Right lobe of liver (tissue), 4 donors: ENCODE measurements at regions not wholly inside any gene's neighbourhood (a gene's known extent, or its start where the extent isn't known, plus 50 kb on each side); places are given as distances from the start of the nearest gene placed in this dataset.

ENCODE experiments used
- CTCF ChIP-seq, 4 donors: fragments of 200-600 bp in 3 of 4; fragments of 450-650 bp in 1 of 4; IDR thresholded peaks; one replicate each; pipeline versions ENCODE4 v1.5.1 to v1.8.0; 2016 to 2022; ENCODE audit warnings: antibody characterized with exemption in 4 of 4, mild to moderate bottlenecking in 2 of 4
- POLR2A ChIP-seq: fragments of 450-650 bp; IDR thresholded peaks from one replicate; pipeline ENCODE4 v1.6.1; 2017; ENCODE audit warnings: antibody characterized with exemption, mild to moderate bottlenecking
- donor health status: DM: no; HTN: no; CAD: no.
- donor health status: DM: no; HTN: no; CAD: no.
- donor health status: DM: no; HTN: yes; CAD: no.

- no peak for TF ChIP-seq POLR2A
- TF ChIP-seq CTCF (IDR thresholded peaks at IDR 0.05): no peak
Observed at GRCh38 chr14:38124506-38124905, 83.2 kb upstream of the SSTR1 start.
